Parathyroid adenoma (tissue), 2 donors: ENCODE measurements at regions not wholly inside any gene's neighbourhood (a gene's known extent, or its start where the extent isn't known, plus 50 kb on each side); places are given as distances from the start of the nearest gene placed in this dataset.

Source experiments
- H2AFZ ChIP-seq: fragments of 300-600 bp; sonication (generic); one replicate; pipeline ENCODE4 v1.7.0; 2017; ENCODE audit warnings: antibody characterized with exemption, mild to moderate bottlenecking
- H3K27ac ChIP-seq: fragments of 300-600 bp; sonication (generic); one replicate; pipeline ENCODE4 v1.7.0; 2017
- H3K27me3 ChIP-seq: fragments of 300-600 bp; sonication (generic); one replicate; pipeline ENCODE4 v1.7.0; 2017; ENCODE audit warnings: low read length; ENCODE audit not compliant: control insufficient read depth, insufficient read depth
- H3K36me3 ChIP-seq: fragments of 300-600 bp; sonication (generic); one replicate; pipeline ENCODE4 v1.7.0; 2017; ENCODE audit warnings: low read length; ENCODE audit not compliant: control insufficient read depth, insufficient read depth
- H3K4me1 ChIP-seq: fragments of 300-600 bp; sonication (generic); one replicate; pipeline ENCODE4 v1.7.0; 2017; ENCODE audit warnings: control low read depth
- H3K4me2 ChIP-seq: fragments of 300-600 bp; sonication (generic); one replicate; pipeline ENCODE4 v1.7.0; 2017; ENCODE audit warnings: low read length
- H3K4me3 ChIP-seq: fragments of 300-600 bp; sonication (generic); one replicate; pipeline ENCODE4 v1.7.0; 2017; ENCODE audit warnings: low read depth, low read length
- H3K79me2 ChIP-seq: fragments of 300-600 bp; sonication (generic); one replicate; pipeline ENCODE4 v1.7.0; 2017; ENCODE audit warnings: control low read depth
- H3K9ac ChIP-seq: fragments of 300-600 bp; sonication (generic); one replicate; pipeline ENCODE4 v1.7.0; 2017; ENCODE audit warnings: mild to moderate bottlenecking
- H3K9me3 ChIP-seq: fragments of 300-600 bp; sonication (generic); one replicate; pipeline ENCODE4 v1.7.0; 2017; ENCODE audit warnings: low read length; ENCODE audit not compliant: control insufficient read depth
- TF ChIP-seq, protein P1 (sequence below): fragments of 300-600 bp; sonication (generic); IDR thresholded peaks from one replicate; pipeline ENCODE4 v1.7.0; 2017; ENCODE audit warnings: antibody characterized with exemption, mild to moderate bottlenecking
- donor health status: primary hyperparathyroidism.

- no peak overlapping the region for H3K9ac ChIP-seq
- no peaks in the 10 kb centered on the region for H3K79me2 ChIP-seq
- no peak overlapping the region for H3K27ac ChIP-seq
- no peak overlapping the region for H3K4me2 ChIP-seq
- no peaks in the 10 kb centered on the region for H3K4me1 ChIP-seq
- no peaks in the 10 kb centered on the region for H3K27me3 ChIP-seq
- H2AFZ ChIP-seq: no peak overlapping the region
- TF ChIP-seq, protein P1, sequence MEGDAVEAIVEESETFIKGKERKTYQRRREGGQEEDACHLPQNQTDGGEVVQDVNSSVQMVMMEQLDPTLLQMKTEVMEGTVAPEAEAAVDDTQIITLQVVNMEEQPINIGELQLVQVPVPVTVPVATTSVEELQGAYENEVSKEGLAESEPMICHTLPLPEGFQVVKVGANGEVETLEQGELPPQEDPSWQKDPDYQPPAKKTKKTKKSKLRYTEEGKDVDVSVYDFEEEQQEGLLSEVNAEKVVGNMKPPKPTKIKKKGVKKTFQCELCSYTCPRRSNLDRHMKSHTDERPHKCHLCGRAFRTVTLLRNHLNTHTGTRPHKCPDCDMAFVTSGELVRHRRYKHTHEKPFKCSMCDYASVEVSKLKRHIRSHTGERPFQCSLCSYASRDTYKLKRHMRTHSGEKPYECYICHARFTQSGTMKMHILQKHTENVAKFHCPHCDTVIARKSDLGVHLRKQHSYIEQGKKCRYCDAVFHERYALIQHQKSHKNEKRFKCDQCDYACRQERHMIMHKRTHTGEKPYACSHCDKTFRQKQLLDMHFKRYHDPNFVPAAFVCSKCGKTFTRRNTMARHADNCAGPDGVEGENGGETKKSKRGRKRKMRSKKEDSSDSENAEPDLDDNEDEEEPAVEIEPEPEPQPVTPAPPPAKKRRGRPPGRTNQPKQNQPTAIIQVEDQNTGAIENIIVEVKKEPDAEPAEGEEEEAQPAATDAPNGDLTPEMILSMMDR: no peak
- H3K9me3 ChIP-seq: no peaks in the 10 kb centered on the region
- no peak overlapping the region for H3K4me3 ChIP-seq
- H3K36me3 ChIP-seq: no peaks in the 10 kb centered on the region
These were observed 658.8 kb upstream of the DEFB115 start for GRCh38 chr20:30598460-30599230.

DNA sequence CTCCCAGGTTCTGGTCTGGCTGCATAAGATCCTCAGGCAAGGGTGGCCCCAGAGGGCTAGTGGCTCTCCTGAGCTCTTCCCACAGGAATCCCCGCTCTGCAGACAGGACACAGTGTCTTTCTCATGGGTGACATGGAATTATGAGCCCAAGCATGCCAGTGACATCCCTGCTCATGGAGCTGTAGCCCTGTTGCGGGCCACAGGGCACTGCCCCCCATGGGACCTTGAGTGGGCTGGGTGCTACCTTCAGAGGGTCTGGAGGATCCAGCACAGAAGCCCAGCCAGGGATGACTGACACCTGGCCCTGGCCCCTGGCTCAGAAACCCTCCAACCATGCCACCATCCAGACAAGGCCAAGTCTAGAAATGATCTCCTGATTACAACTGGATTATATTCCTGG, 657.5 kb upstream of the DEFB115 start:
- H3K4me1 ChIP-seq: no peaks in the 10 kb centered on the region
- H3K79me2 ChIP-seq: no peaks in the 10 kb centered on the region
- no peak overlapping the region for H3K27ac ChIP-seq
- no peaks in the 10 kb centered on the region for H3K27me3 ChIP-seq
- H3K4me2 ChIP-seq: no peak overlapping the region
- H2AFZ ChIP-seq: no peak overlapping the region
- no peak overlapping the region for H3K9ac ChIP-seq
- H3K9me3 ChIP-seq: no peaks in the 10 kb centered on the region
- H3K36me3 ChIP-seq: no peaks in the 10 kb centered on the region
- H3K4me3 ChIP-seq: no peak overlapping the region
- TF ChIP-seq, protein P1: no peak

DNA sequence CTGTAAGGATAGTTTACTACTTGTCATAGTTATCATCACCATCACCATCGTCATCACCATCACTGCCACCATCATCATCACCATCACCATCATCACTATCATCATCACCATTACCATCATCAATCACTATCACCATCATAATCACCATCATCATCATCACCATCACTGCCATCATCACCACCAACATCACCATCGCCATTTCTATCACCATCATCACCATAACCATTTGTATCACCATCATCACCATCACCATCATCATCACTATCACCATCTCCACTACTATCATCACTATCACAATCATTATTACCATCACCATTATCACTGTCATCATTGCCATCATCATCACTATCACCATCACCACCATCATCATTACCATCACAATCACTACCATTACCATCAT, 655.5 kb upstream of the DEFB115 start:
- H3K27me3 ChIP-seq: no peaks in the 10 kb centered on the region
- no peak overlapping the region for H3K4me3 ChIP-seq
- no peaks in the 10 kb centered on the region for H3K4me1 ChIP-seq
- TF ChIP-seq, protein P1: no peak
- no peak overlapping the region for H3K27ac ChIP-seq
- H3K79me2 ChIP-seq: no peaks in the 10 kb centered on the region
- no peak overlapping the region for H3K9ac ChIP-seq
- no peak overlapping the region for H2AFZ ChIP-seq
- no peak overlapping the region for H3K4me2 ChIP-seq
- no peaks in the 10 kb centered on the region for H3K36me3 ChIP-seq
- H3K9me3 ChIP-seq: no peaks in the 10 kb centered on the region

GRCh38 chr20:30602424-30602823, 655.0 kb upstream of the DEFB115 start:
- H3K27me3 ChIP-seq: no peaks in the 10 kb centered on the region
- no peaks in the 10 kb centered on the region for H3K36me3 ChIP-seq
- H3K9ac ChIP-seq: no peak overlapping the region
- no peak overlapping the region for H3K27ac ChIP-seq
- H3K9me3 ChIP-seq: no peaks in the 10 kb centered on the region
- no peaks in the 10 kb centered on the region for H3K4me1 ChIP-seq
- H3K4me2 ChIP-seq: no peak overlapping the region
- H3K79me2 ChIP-seq: no peaks in the 10 kb centered on the region
- no peak overlapping the region for H3K4me3 ChIP-seq
- H2AFZ ChIP-seq: no peak overlapping the region
- TF ChIP-seq, protein P1: no peak

DNA sequence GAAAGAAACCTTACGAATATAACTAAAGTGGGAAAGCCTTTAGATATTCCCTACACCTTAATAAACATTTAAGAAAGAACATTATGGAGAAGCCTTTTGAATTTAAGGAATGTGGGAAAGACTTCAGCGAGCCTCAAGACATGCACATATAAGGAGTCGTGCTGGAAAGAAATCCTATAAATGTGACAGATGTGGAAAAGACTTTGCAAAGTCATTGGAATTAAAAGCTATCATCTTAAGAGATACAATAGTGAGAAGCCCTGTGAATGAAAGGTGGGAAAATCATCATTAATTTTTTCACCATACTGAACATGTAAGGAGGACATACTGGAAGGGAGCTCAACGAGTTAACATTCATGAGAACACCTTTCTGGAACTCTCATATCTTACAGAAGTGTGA, 650.5 kb upstream of the DEFB115 start:
- no peak overlapping the region for H3K9ac ChIP-seq
- TF ChIP-seq, protein P1: no peak

More for the DNA sequence above, 650.5 kb upstream of the DEFB115 start:
- H3K79me2 ChIP-seq: no peaks in the 10 kb centered on the region
- no peak overlapping the region for H2AFZ ChIP-seq
- no peak overlapping the region for H3K4me2 ChIP-seq
- no peaks in the 10 kb centered on the region for H3K36me3 ChIP-seq
- no peak overlapping the region for H3K4me3 ChIP-seq
- no peaks in the 10 kb centered on the region for H3K27me3 ChIP-seq
- H3K4me1 ChIP-seq: no peaks in the 10 kb centered on the region
- no peak overlapping the region for H3K27ac ChIP-seq
- H3K9me3 ChIP-seq: no peaks in the 10 kb centered on the region
